ENCODE measurements at regions not wholly inside any gene's neighbourhood (a gene's known extent, or its start where the extent isn't known, plus 50 kb on each side); places are given as distances from the start of the nearest gene placed in this dataset.

DNA sequence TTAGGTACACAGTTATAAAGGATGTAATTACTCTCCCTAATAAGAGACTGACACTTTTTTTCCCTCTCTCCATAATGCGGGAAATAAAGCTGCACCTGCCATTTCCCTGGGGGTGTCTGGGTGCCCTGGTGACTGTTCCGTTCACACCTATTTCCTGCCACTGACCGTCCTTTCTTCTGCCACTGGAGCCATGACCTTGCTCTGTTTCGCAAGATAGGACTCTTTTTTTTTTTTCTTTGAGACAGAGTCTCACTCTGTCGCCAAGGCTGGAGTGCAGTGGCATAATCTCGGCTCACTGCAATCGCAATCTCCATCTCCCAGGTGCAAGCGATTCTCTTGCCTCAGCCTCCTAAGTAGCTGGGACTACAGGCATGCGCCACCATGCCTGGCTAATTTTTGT lies 66.1 kb upstream of the SERBP1 start:
- no peak overlapping the region for H2AK5ac ChIP-seq (ENCODE audit: low read depth, low read length)
- ChIA-PET CTCF (ENCODE audit: partially characterized antibody) (interaction anchor here (0.5 to 10.0 kb wide), 9 partner anchors 9 to 370 kb away, joined by 3 to 161 read pairs (median 6); no protein-coding TSS in a partner anchor), POLR2A (ENCODE audit: partially characterized antibody) (interaction anchor here (0.7 to 2.0 kb wide), 2 partner anchors 67 to 189 kb away, joined by 3 to 8 read pairs; partner anchors contain the start of genes IL12RB2 and SERBP1)
- no peaks in the 10 kb centered on the region for H3K9me3 ChIP-seq (ENCODE audit: insufficient read depth in 2 of 2, low read depth in 1 of 2, low read length in 1 of 2)
- 77% methylated on average over 9 of the region's 9 CpGs; no CpG with 5 or more reads in 1 of the 2 experiments for WGBS, 2 experiments (ENCODE audit: extremely low coverage in 1 of 2, insufficient coverage in 1 of 2, insufficient read length in 1 of 2, insufficient replicate concordance in 2 of 2, low coverage in 1 of 2, low lambda C conversion rate in 2 of 2, missing lambda C conversion rate in 1 of 2)
- H4K5ac ChIP-seq (ENCODE audit: insufficient read length, low read depth, low read length), result no peak overlapping the region
- H2BK12ac ChIP-seq (ENCODE audit: low read depth, low read length), result no peak overlapping the region
- no peak overlapping the region for H3K4me2 ChIP-seq (ENCODE audit: insufficient read depth in 1 of 2, low read depth in 2 of 2, low read length in 2 of 2)
- no peak overlapping the region for H3K56ac ChIP-seq (replicated peaks; ENCODE audit: insufficient read length, low read depth, low read length)
- H4K91ac ChIP-seq (replicated peaks; ENCODE audit: insufficient read length, low read length), result no peak overlapping the region
- H2AFZ ChIP-seq (ENCODE audit: low read length), result no peak overlapping the region
- H3K4me1 ChIP-seq (replicated peaks in 1 of 4; ENCODE audit: control insufficient read depth in 3 of 4, insufficient read depth in 4 of 4, low read length in 3 of 4), result peaks cover 0 to 3% (median 1%) of the 10 kb centered on the region in 4 experiments; a peak in 2 of 7 replicates
- H3K23ac ChIP-seq (ENCODE audit: insufficient read length), result no peak overlapping the region
- no peak overlapping the region for H3K9ac ChIP-seq (replicated peaks in 1 of 4; ENCODE audit: extremely low read depth in 1 of 4, low read depth in 3 of 4, low read length in 3 of 4)
- no peak overlapping the region for H3K18ac ChIP-seq (ENCODE audit: extremely low read depth, low read length)
- H3K79me2 ChIP-seq (ENCODE audit: control insufficient read depth in 1 of 2, insufficient read depth in 2 of 2, low read length in 2 of 2), result no peaks in the 10 kb centered on the region
- H2BK5ac ChIP-seq (ENCODE audit: low read depth, low read length), result no peak overlapping the region
- no peak overlapping the region for H2BK120ac ChIP-seq (replicated peaks; ENCODE audit: low read depth, low read length)
- no peak overlapping the region for H4K8ac ChIP-seq (ENCODE audit: extremely low read depth, insufficient read depth, low read length)
- H2BK20ac ChIP-seq (ENCODE audit: low read length), result no peak overlapping the region
- no peak overlapping the region for H3K27ac ChIP-seq (ENCODE audit: low read depth, low read length)
- no peak overlapping the region for H3K4me3 ChIP-seq (ENCODE audit: extremely low read depth in 1 of 4, insufficient read depth in 2 of 4, low read depth in 3 of 4, low read length in 4 of 4)
- no peak overlapping the region for H3K14ac ChIP-seq (ENCODE audit: insufficient read length)
- no peaks in the 10 kb centered on the region for H3K79me1 ChIP-seq (ENCODE audit: low read depth, low read length)
- no peak overlapping the region for H3K4ac ChIP-seq (replicated peaks; ENCODE audit: insufficient read length, low read depth, low read length)
- FAIRE-seq (no peak), DNase-seq (ENCODE audit: low read depth in 1 of 2, low spot score in 2 of 2) (no peak)
- no peak overlapping the region for H2BK15ac ChIP-seq (ENCODE audit: low read length)
- H3K27me3 ChIP-seq (replicated peaks in 1 of 4; ENCODE audit: control insufficient read depth in 3 of 4, extremely low read depth in 1 of 4, insufficient read depth in 3 of 4, low read length in 3 of 4), result peaks cover 0 to 6% (median 2%) of the 10 kb centered on the region in 4 experiments; a peak in 5 of 7 replicates
- H4K20me1 ChIP-seq (replicated peaks in 1 of 2; ENCODE audit: control insufficient read depth in 1 of 2, insufficient read depth in 2 of 2, low read length in 2 of 2), result no peaks in the 10 kb centered on the region
- H3K36me3 ChIP-seq (ENCODE audit: control insufficient read depth in 2 of 4, insufficient read depth in 4 of 4, low read length in 3 of 4), result no peaks in the 10 kb centered on the region
- no peaks in the 10 kb centered on the region for H3K23me2 ChIP-seq (ENCODE audit: low read depth, low read length)
- TF ChIP-seq, protein P1, sequence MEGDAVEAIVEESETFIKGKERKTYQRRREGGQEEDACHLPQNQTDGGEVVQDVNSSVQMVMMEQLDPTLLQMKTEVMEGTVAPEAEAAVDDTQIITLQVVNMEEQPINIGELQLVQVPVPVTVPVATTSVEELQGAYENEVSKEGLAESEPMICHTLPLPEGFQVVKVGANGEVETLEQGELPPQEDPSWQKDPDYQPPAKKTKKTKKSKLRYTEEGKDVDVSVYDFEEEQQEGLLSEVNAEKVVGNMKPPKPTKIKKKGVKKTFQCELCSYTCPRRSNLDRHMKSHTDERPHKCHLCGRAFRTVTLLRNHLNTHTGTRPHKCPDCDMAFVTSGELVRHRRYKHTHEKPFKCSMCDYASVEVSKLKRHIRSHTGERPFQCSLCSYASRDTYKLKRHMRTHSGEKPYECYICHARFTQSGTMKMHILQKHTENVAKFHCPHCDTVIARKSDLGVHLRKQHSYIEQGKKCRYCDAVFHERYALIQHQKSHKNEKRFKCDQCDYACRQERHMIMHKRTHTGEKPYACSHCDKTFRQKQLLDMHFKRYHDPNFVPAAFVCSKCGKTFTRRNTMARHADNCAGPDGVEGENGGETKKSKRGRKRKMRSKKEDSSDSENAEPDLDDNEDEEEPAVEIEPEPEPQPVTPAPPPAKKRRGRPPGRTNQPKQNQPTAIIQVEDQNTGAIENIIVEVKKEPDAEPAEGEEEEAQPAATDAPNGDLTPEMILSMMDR (IDR thresholded peaks at IDR 0.05; ENCODE audit: control extremely low read depth in 1 of 3, insufficient read depth in 1 of 3, low read depth in 1 of 3, low read length in 3 of 3), result no peak
- no peak for TF ChIP-seq CBX5 (IDR thresholded peaks at IDR 0.05; ENCODE audit: low read depth, low read length)
- no peak for TF ChIP-seq TAF1 (IDR thresholded peaks at IDR 0.05; ENCODE audit: low read depth, low read length)
- no peak for TF ChIP-seq RAD21 (IDR thresholded peaks at IDR 0.05 in 1 of 2, conservative IDR thresholded peaks at IDR 0.05 in 1 of 2; ENCODE audit: low read depth in 2 of 2, low read length in 2 of 2)
- TF ChIP-seq, protein P2, sequence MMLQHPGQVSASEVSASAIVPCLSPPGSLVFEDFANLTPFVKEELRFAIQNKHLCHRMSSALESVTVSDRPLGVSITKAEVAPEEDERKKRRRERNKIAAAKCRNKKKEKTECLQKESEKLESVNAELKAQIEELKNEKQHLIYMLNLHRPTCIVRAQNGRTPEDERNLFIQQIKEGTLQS (IDR thresholded peaks at IDR 0.05; ENCODE audit: insufficient read depth, low read depth, low read length), result no peak
- no peak for TF ChIP-seq POLR2AphosphoS5 (IDR thresholded peaks at IDR 0.05; ENCODE audit: low read depth, low read length)
- TF ChIP-seq FOSL1 (IDR thresholded peaks at IDR 0.05; ENCODE audit: insufficient read depth, low read depth, low read length), result no peak
- TF ChIP-seq CBX8 (IDR thresholded peaks at IDR 0.05; ENCODE audit: borderline replicate concordance, low read depth, low read length), result no peak
- TF ChIP-seq USF2 (IDR thresholded peaks at IDR 0.05; ENCODE audit: low read length), result no peak

All from H1 (cell line).